ENCODE measurements at regions not wholly inside any gene's neighbourhood (a gene's known extent, or its start where the extent isn't known, plus 50 kb on each side); places are given as distances from the start of the nearest gene placed in this dataset.

DNA sequence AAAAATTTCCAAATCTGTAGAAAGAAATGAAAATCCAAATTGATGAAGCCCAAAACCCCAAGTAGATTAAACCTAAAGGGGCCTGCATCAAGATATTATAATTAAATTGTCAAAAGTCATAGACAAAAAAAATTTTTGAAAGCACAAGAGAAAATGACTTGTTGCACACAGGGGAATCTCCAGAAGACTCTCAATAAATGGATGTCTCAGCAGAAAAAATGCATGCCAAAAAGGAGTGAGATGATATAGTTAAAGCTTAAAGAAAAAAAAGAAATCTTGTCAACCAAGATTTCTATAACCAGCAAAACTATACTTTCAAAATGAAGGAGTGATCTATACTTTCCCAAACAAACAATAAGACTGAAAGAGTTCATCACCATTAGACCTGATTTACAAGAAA is 393.2 kb upstream of the SPAG17 start:
- TF ChIP-seq EZH2phosphoT487 (IDR thresholded peaks at IDR 0.05; ENCODE audit: borderline replicate concordance, low read depth, low read length): no peak
- TF ChIP-seq, protein P1, sequence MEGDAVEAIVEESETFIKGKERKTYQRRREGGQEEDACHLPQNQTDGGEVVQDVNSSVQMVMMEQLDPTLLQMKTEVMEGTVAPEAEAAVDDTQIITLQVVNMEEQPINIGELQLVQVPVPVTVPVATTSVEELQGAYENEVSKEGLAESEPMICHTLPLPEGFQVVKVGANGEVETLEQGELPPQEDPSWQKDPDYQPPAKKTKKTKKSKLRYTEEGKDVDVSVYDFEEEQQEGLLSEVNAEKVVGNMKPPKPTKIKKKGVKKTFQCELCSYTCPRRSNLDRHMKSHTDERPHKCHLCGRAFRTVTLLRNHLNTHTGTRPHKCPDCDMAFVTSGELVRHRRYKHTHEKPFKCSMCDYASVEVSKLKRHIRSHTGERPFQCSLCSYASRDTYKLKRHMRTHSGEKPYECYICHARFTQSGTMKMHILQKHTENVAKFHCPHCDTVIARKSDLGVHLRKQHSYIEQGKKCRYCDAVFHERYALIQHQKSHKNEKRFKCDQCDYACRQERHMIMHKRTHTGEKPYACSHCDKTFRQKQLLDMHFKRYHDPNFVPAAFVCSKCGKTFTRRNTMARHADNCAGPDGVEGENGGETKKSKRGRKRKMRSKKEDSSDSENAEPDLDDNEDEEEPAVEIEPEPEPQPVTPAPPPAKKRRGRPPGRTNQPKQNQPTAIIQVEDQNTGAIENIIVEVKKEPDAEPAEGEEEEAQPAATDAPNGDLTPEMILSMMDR (conservative IDR thresholded peaks at IDR 0.05; ENCODE audit: low read length): no peak

Data from OCI-LY7 (cell line).